Spleen (tissue), 11 donors: ENCODE measurements at regions not wholly inside any gene's neighbourhood (a gene's known extent, or its start where the extent isn't known, plus 50 kb on each side); places are given as distances from the start of the nearest gene placed in this dataset.

ENCODE experiments used
- DNase-seq: peaks from one replicate; pipeline ENCODE4 v3.0.0-alpha.2; 2020
- H3K27ac ChIP-seq, 8 donors: fragments of 200-600 bp; sonication (generic) in 7 of 8; 1 replicate in 4 of 8; 2 replicates in 4 of 8; pipeline versions ENCODE4 v1.5.0 to v1.8.0; 2016 to 2021; ENCODE audit warnings: inconsistent platforms in 4 of 8, mild to moderate bottlenecking in 4 of 8, moderate library complexity in 1 of 8
- H3K27me3 ChIP-seq, 7 donors: fragments of 200-600 bp; sonication (generic) in 6 of 7; replicated peaks in 1 of 7; 1 replicate in 4 of 7; 2 replicates in 3 of 7; pipeline versions ENCODE4 v1.5.0 to v1.8.0; 2016 to 2021; ENCODE audit warnings: inconsistent platforms in 3 of 7, mild to moderate bottlenecking in 1 of 7
- H3K36me3 ChIP-seq, 6 donors: fragments of 200-600 bp; sonication (generic) in 5 of 6; 1 replicate in 4 of 6; 2 replicates in 2 of 6; pipeline versions ENCODE4 v1.5.0 to v1.8.0; 2016 to 2021; ENCODE audit warnings: inconsistent platforms in 2 of 6
- H3K4me1 ChIP-seq, 6 donors: fragments of 200-600 bp; sonication (generic) in 5 of 6; 1 replicate in 3 of 6; 2 replicates in 3 of 6; pipeline versions ENCODE4 v1.5.0 to v1.8.0; 2016 to 2021; ENCODE audit warnings: inconsistent platforms in 3 of 6
- H3K4me3 ChIP-seq, 8 donors: fragments of 200-600 bp; sonication (generic) in 7 of 8; 1 replicate in 4 of 8; 2 replicates in 4 of 8; pipeline versions ENCODE4 v1.5.0 to v1.8.0; 2016 to 2021; ENCODE audit warnings: inconsistent platforms in 4 of 8, mild to moderate bottlenecking in 4 of 8, moderate library complexity in 2 of 8
- H3K9me3 ChIP-seq, 8 donors: fragments of 200-600 bp; sonication (generic) in 7 of 8; 1 replicate in 4 of 8; 2 replicates in 4 of 8; pipeline versions ENCODE4 v1.5.0 to v1.8.0; 2016 to 2021; ENCODE audit warnings: inconsistent platforms in 4 of 8
- POLR2A ChIP-seq, 3 donors: fragments of 450-650 bp; IDR thresholded peaks; one replicate each; pipeline ENCODE4 v1.5.1; 2017; ENCODE audit warnings: antibody characterized with exemption in 3 of 3, mild to moderate bottlenecking in 1 of 3
- POLR2AphosphoS5 ChIP-seq, 3 donors: sonication (generic); formaldehyde crosslinking; IDR thresholded peaks; one replicate each; pipeline ENCODE4 v1.5.1; 2017; ENCODE audit warnings: antibody characterized with exemption in 3 of 3
- WGBS, 5 donors: extraction: QIAGEN DNeasy Blood & Tissue Kit in 3 of 5; methylation state at CpG; one replicate each; pipeline versions ENCODE4 v1.1.5 to v1.1.7; 2013 to 2018; 5-methylcytosine and 5-hydroxymethylcytosine counted together
- intact Hi-C: fragments of 100-400 bp; cut with DNase I; formaldehyde crosslinking; loops from one replicate; pipeline ENCODE4 v1.15.0; 2023; ENCODE audit warnings: low total_unique reads
- TF ChIP-seq, protein P1 (sequence below), 11 experiments: fragments of 200-600 bp in 7 of 11; fragments of 450-650 bp in 4 of 11; sonication (generic) in 4 of 11; IDR thresholded peaks in 8 of 11; conservative IDR thresholded peaks in 3 of 11; 1 replicate in 7 of 11; 2 replicates in 4 of 11; pipeline versions ENCODE4 v1.4.0 to v1.8.0; 2016 to 2021; ENCODE audit warnings: antibody characterized with exemption in 11 of 11, inconsistent platforms in 4 of 11, mild to moderate bottlenecking in 1 of 11
- donor health status: healthy with polysubstance abuse.
- donor health status: DM: no; HTN: no; CAD: no; lungs with moderate emphysema.
- donor health status: DM: no; HTN: no; CAD: no.
- donor health status: Bipolar disorder and iron deficiency.
- donor health status: healthy.
- donor health status: DM: no; HTN: no; CAD: no.
- donor health status: DM: yes; HTN: yes; CAD: no.

DNA sequence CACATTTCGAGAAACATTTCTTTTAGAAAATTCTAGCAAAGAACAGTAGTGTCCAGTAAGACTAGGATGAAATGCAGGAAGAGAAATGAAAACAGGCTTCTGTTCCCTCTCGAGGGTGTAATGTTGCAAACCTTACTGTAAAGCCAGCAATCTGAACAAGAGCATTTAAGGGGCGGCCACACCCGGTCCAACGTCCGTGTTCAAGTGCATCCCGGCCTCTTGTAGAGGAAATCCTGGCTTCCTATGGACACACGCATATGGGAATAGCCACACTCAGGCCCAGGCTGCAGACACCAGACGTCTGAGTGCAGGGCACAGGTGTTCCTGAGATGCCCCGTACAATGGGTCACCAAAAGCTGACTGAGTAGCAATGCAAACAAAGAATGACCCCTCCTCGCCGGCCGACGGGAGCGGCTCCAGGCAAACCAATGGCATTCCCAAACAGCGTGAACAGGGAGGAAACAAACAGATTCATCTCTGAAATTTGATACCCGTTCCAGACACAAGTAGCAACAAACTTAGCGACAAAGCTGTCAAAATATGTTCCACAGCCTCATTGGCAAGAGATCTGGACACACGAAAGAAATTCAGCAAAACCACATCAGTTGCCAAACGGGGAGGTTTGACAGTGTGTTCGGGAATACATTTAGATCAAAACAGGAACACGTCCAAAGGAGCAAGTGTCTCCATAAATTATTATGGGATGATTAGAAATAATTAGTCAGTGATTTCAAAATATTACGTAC lies 278.6 kb upstream of the TSHZ3 start:
- Histone ChIP-seq H3K27ac (no peak overlapping the region), H3K27me3 (no peaks in the 10 kb centered on the region), H3K9me3 (peaks cover 0 to 5% (median 0%) of the 10 kb centered on the region in 8 donors), H3K36me3 (no peaks in the 10 kb centered on the region), H3K4me3 (no peak overlapping the region), H3K4me1 (no peaks in the 10 kb centered on the region)
- intact Hi-C loops: no loop called here
- DNase-seq: no peak
- TF ChIP-seq POLR2AphosphoS5 (IDR thresholded peaks at IDR 0.05): no peak
- TF ChIP-seq POLR2A (IDR thresholded peaks at IDR 0.05): no peak
- TF ChIP-seq, protein P1, sequence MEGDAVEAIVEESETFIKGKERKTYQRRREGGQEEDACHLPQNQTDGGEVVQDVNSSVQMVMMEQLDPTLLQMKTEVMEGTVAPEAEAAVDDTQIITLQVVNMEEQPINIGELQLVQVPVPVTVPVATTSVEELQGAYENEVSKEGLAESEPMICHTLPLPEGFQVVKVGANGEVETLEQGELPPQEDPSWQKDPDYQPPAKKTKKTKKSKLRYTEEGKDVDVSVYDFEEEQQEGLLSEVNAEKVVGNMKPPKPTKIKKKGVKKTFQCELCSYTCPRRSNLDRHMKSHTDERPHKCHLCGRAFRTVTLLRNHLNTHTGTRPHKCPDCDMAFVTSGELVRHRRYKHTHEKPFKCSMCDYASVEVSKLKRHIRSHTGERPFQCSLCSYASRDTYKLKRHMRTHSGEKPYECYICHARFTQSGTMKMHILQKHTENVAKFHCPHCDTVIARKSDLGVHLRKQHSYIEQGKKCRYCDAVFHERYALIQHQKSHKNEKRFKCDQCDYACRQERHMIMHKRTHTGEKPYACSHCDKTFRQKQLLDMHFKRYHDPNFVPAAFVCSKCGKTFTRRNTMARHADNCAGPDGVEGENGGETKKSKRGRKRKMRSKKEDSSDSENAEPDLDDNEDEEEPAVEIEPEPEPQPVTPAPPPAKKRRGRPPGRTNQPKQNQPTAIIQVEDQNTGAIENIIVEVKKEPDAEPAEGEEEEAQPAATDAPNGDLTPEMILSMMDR (IDR thresholded peaks at IDR 0.05 in 8 of 11, conservative IDR thresholded peaks at IDR 0.05 in 3 of 11): no peak
- WGBS, 5 donors: 58 to 73% (median 63%) methylated on average over 23 of the region's 23 CpGs

DNA sequence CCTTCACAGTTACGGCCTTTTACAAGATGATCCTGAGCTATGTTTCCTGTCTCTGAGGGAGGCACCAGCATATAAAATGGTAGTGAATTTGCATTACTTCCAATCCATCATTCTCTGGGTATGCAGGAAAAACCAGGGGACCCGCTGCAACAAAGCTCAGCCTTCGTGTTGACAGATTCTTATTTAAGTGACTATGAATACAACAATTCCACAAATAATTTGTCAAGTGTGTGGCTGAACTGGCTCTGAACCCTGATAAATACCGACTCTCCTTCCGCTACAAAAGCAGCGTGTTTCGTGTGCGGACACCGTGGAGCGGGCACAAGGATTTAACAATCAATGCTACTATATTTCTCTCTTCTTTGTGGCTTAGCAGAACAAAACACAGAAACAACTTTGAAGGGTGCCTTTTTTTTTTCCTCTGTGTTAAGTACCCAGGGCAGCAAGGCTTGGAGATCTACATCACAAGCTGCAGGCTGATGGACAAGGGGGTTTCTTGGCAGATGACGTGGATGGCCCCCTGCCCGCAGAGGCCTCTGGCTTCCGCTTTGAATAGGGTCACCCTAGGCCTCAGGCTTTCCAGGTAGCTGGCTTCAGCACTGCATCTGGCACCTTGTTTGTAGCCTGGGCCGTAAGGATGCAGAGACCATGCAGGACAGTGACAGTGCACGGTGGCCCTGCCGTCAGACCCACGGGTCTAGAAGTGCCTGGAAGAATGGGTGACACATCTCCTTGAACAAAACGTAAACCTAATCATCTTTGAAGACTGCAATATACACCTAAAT lies 280.5 kb upstream of the TSHZ3 start:
- Histone ChIP-seq H3K9me3 (no peaks in the 10 kb centered on the region), H3K4me1 (no peaks in the 10 kb centered on the region), H3K4me3 (no peak overlapping the region), H3K36me3 (no peaks in the 10 kb centered on the region), H3K27ac (no peak overlapping the region), H3K27me3 (no peaks in the 10 kb centered on the region)
- DNase-seq: no peak
- no peak for TF ChIP-seq POLR2AphosphoS5 (IDR thresholded peaks at IDR 0.05)
- TF ChIP-seq, protein P1 (IDR thresholded peaks at IDR 0.05 in 8 of 11, conservative IDR thresholded peaks at IDR 0.05 in 3 of 11): no peak
- TF ChIP-seq POLR2A (IDR thresholded peaks at IDR 0.05): no peak
- intact Hi-C loops: no loop called here
- WGBS, 5 donors: 87 to 94% (median 90%) methylated on average over 18 of the region's 18 CpGs

DNA sequence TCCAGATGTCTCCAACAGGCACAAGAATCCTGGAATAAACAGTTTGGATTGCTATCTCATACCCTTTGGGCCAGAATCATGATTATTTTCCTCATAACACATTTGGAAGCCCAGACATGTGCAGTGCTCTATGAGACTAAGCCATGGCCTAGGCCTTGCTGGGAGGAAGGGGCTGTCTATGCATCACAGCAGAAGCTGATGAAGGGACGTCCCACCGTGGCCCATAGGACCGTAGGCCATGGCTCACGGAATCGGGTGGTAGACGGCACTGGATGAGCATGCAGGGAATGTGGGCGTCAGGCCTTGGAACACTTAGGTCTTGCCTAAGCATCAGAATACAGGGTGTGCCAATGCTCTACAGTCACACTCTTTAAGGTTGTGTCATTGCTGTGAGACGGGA lies 283.8 kb upstream of the TSHZ3 start:
- intact Hi-C loops: no loop called here
- TF ChIP-seq POLR2AphosphoS5 (IDR thresholded peaks at IDR 0.05) (no peak), POLR2A (IDR thresholded peaks at IDR 0.05) (no peak)
- TF ChIP-seq, protein P1 (IDR thresholded peaks at IDR 0.05 in 8 of 11, conservative IDR thresholded peaks at IDR 0.05 in 3 of 11): no peak
- H3K4me1 ChIP-seq: no peaks in the 10 kb centered on the region
- no peaks in the 10 kb centered on the region for H3K9me3 ChIP-seq
- no peaks in the 10 kb centered on the region for H3K36me3 ChIP-seq
- no peaks in the 10 kb centered on the region for H3K27me3 ChIP-seq
- WGBS, 5 donors: 90 to 98% (median 95%) methylated on average over 8 of the region's 8 CpGs
- no peak overlapping the region for H3K27ac ChIP-seq
- no peak overlapping the region for H3K4me3 ChIP-seq
- no peak for DNase-seq

DNA sequence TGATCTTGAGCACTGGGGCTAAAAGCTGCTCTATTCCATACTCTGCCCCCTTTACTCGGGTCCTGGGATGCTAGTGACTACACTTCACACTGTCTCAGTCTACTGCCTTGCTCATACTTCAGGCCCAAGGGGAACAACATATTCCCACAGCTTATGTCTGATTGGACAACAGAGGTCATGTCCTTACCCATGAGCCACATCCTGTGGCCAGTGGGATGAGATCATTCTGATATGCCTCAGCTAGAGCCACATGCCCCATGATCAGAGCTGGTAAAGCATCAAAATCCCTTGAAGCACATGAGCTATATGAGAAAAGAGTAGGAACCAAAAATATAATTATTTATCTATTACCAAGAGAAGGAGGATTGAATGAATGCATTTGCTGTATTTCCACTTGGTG lies 290.1 kb upstream of the TSHZ3 start:
- 68 to 84% (median 73%) methylated on average over 1 of the region's 1 CpG for WGBS, 5 donors
- H3K9me3 ChIP-seq: peaks cover 0 to 7% (median 0%) of the 10 kb centered on the region in 8 donors
- H3K27me3 ChIP-seq: peaks cover 0 to 17% (median 0%) of the 10 kb centered on the region in 7 donors
- no peaks in the 10 kb centered on the region for H3K36me3 ChIP-seq
- H3K4me1 ChIP-seq: no peaks in the 10 kb centered on the region
- no peak for DNase-seq
- no peak overlapping the region for H3K4me3 ChIP-seq
- no peak overlapping the region for H3K27ac ChIP-seq
- TF ChIP-seq, protein P1 (IDR thresholded peaks at IDR 0.05 in 8 of 11, conservative IDR thresholded peaks at IDR 0.05 in 3 of 11): no peak
- intact Hi-C loops: no loop called here
